ENCODE measurements at regions not wholly inside any gene's neighbourhood (a gene's known extent, or its start where the extent isn't known, plus 50 kb on each side); places are given as distances from the start of the nearest gene placed in this dataset.
A peak's percentile ranks its signal among the peaks of the same experiment; 100 is the strongest.

GRCh38 chr12:100058482-100059029 is 73.8 kb upstream of the ANKS1B start:
- no peaks in the 10 kb centered on the region for H3K79me2 ChIP-seq (ENCODE audit: control insufficient read depth in 1 of 2, insufficient read depth in 2 of 2, low read length in 2 of 2)
- no peaks in the 10 kb centered on the region for H4K20me1 ChIP-seq (replicated peaks in 1 of 2; ENCODE audit: control insufficient read depth in 1 of 2, insufficient read depth in 2 of 2, low read length in 2 of 2)
- no peaks in the 10 kb centered on the region for H3K27me3 ChIP-seq (replicated peaks in 1 of 4; ENCODE audit: control insufficient read depth in 3 of 4, extremely low read depth in 1 of 4, insufficient read depth in 3 of 4, low read length in 3 of 4)
- TF ChIP-seq RAD21 (IDR thresholded peaks at IDR 0.05 in 1 of 2, conservative IDR thresholded peaks at IDR 0.05 in 1 of 2; ENCODE audit: low read depth in 2 of 2, low read length in 2 of 2) = peak in 1 of 2 experiments; percentile 20; a peak in 1 of 4 replicates
- no peak for TF ChIP-seq SP1 (IDR thresholded peaks at IDR 0.05; ENCODE audit: low read depth, low read length)
- no peak overlapping the region for H4K8ac ChIP-seq (ENCODE audit: extremely low read depth, insufficient read depth, low read length)
- no peaks in the 10 kb centered on the region for H3K79me1 ChIP-seq (ENCODE audit: low read depth, low read length)
- H3K56ac ChIP-seq (replicated peaks; ENCODE audit: insufficient read length, low read depth, low read length) = no peak overlapping the region
- H2BK20ac ChIP-seq (ENCODE audit: low read length) = no peak overlapping the region
- H2BK12ac ChIP-seq (ENCODE audit: low read depth, low read length) = no peak overlapping the region
- H2BK15ac ChIP-seq (ENCODE audit: low read length) = no peak overlapping the region
- no peaks in the 10 kb centered on the region for H3K23me2 ChIP-seq (ENCODE audit: low read depth, low read length)
- H3K9ac ChIP-seq (replicated peaks in 1 of 4; ENCODE audit: extremely low read depth in 1 of 4, low read depth in 3 of 4, low read length in 3 of 4) = no peak overlapping the region
- H3K14ac ChIP-seq (ENCODE audit: insufficient read length) = no peak overlapping the region
- H4K5ac ChIP-seq (ENCODE audit: insufficient read length, low read depth, low read length) = no peak overlapping the region
- H3K23ac ChIP-seq (ENCODE audit: insufficient read length) = no peak overlapping the region
- H4K91ac ChIP-seq (replicated peaks; ENCODE audit: insufficient read length, low read length) = no peak overlapping the region
- no peak overlapping the region for H3K27ac ChIP-seq (ENCODE audit: low read depth, low read length)
- H3K18ac ChIP-seq (ENCODE audit: extremely low read depth, low read length) = no peak overlapping the region
- ChIA-PET POLR2A (ENCODE audit: partially characterized antibody) (interaction anchor here (1.1 kb wide), 1 partner anchor 8 kb away, joined by 4 read pairs; no protein-coding TSS in a partner anchor), CTCF (ENCODE audit: partially characterized antibody) (interaction anchor here (0.7 to 1.1 kb wide), 2 partner anchors 17 to 176 kb away, joined by 3 read pairs; no protein-coding TSS in a partner anchor)
- H3K4ac ChIP-seq (replicated peaks; ENCODE audit: insufficient read length, low read depth, low read length) = no peak overlapping the region
- H2AK5ac ChIP-seq (ENCODE audit: low read depth, low read length) = no peak overlapping the region
- 88% methylated on average over 3 of the region's 3 CpGs; no CpG with 5 or more reads in 1 of the 2 experiments for WGBS, 2 experiments (ENCODE audit: extremely low coverage in 1 of 2, insufficient coverage in 1 of 2, insufficient read length in 1 of 2, insufficient replicate concordance in 2 of 2, low coverage in 1 of 2, low lambda C conversion rate in 2 of 2, missing lambda C conversion rate in 1 of 2)
- no peak for FAIRE-seq
- H3K9me3 ChIP-seq (ENCODE audit: insufficient read depth in 2 of 2, low read depth in 1 of 2, low read length in 1 of 2) = no peaks in the 10 kb centered on the region
- H2AFZ ChIP-seq (ENCODE audit: low read length) = no peak overlapping the region
- H3K4me2 ChIP-seq (ENCODE audit: insufficient read depth in 1 of 2, low read depth in 2 of 2, low read length in 2 of 2) = no peak overlapping the region
- no peaks in the 10 kb centered on the region; a peak in 1 of 7 replicates for H3K4me1 ChIP-seq (replicated peaks in 1 of 4; ENCODE audit: control insufficient read depth in 3 of 4, insufficient read depth in 4 of 4, low read length in 3 of 4)
- no peak overlapping the region for H2BK120ac ChIP-seq (replicated peaks; ENCODE audit: low read depth, low read length)
- H3K36me3 ChIP-seq (ENCODE audit: control insufficient read depth in 2 of 4, insufficient read depth in 4 of 4, low read length in 3 of 4) = peaks cover 0 to 43% (median 7%) of the 10 kb centered on the region in 4 experiments; a peak in 2 of 8 replicates
- no peak overlapping the region for H2BK5ac ChIP-seq (ENCODE audit: low read depth, low read length)
- no peak overlapping the region for H3K4me3 ChIP-seq (ENCODE audit: extremely low read depth in 1 of 4, insufficient read depth in 2 of 4, low read depth in 3 of 4, low read length in 4 of 4)
- no peak for DNase-seq (ENCODE audit: low read depth in 1 of 2, low spot score in 2 of 2)
